M059J (cell line): ENCODE measurements at regions not wholly inside any gene's neighbourhood (a gene's known extent, or its start where the extent isn't known, plus 50 kb on each side); places are given as distances from the start of the nearest gene placed in this dataset.
"Not testable (repeated sequence)": the region's sequence is repeated elsewhere in the genome, so short reads cannot be mapped to it uniquely, and the experiment has no call there.

Experiments
- DNase-seq: peaks from one replicate; pipeline ENCODE4 v3.0.0-alpha.2; 2012; ENCODE audit warnings: low read depth

- DNase-seq, result no peak
Observed at GRCh38 chr19:23474172-23474571, 78.9 kb upstream of the ZNF91 start.

GRCh38 chr19:23470873-23471545, 75.7 kb upstream of the ZNF91 start:
- DNase-seq, result no peak

GRCh38 chr19:23464349-23464748, 69.1 kb upstream of the ZNF91 start:
- not testable (repeated sequence) for DNase-seq

GRCh38 chr19:23461120-23461519, 65.8 kb upstream of the ZNF91 start:
- DNase-seq, result no peak

GRCh38 chr19:23460656-23461055, 65.4 kb upstream of the ZNF91 start:
- DNase-seq, result peak; percentile 62
